ENCODE measurements at regions not wholly inside any gene's neighbourhood (a gene's known extent, or its start where the extent isn't known, plus 50 kb on each side); places are given as distances from the start of the nearest gene placed in this dataset.

DNA sequence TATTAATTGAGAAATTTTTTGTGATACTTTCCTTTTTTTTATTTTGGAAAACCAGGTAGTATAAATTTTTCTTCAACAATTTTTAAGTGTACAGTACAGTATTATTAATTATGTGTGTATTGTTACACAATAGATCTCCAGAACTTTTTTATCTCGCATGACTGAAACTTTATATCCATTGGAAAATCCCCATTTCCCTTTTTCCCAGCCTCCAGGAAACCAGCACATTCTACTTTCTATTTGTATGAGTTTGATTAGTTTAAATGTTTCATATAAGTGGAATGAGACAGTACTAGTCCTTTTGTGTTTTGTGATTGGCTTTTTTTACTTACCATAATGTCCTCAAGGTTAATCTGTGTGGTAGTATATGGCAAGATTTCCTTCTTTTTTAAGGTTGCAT lies 399.5 kb upstream of the ARGLU1 start (continued):
- TF ChIP-seq ZFX (IDR thresholded peaks at IDR 0.05) (no peak), ELF1 (IDR thresholded peaks at IDR 0.05; ENCODE audit: borderline replicate concordance, low read depth) (no peak)

DNA sequence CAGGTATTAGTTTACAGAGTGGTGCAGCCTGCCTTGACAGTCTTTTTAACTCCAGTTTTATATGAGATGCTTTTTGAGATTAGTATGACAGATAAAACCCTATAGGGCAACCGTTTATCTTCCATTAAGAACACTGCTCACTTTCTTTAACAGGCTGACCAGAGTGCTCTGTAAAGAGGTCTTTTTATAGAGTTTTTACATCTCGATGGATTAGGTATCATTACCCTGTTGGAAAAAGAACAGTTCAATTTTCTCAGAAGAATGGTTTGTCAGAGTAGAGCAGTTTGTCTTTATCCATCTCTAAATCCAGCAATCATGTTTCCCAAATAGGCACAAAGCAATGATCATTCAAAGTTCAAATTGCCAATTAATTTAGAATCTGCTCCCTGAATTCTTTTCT lies 395.2 kb upstream of the ARGLU1 start:
- no TSS peak for BruUV-seq (replicated peaks)
- no peak overlapping the region for H3K4me3 ChIP-seq (replicated peaks in 1 of 2; ENCODE audit: low read depth in 1 of 2, low read length in 2 of 2)
- no peak overlapping the region for H3K9ac ChIP-seq (ENCODE audit: low read length)
- H4K20me1 ChIP-seq (ENCODE audit: insufficient read depth): no peaks in the 10 kb centered on the region
- H3K4me2 ChIP-seq (ENCODE audit: low read length): no peak overlapping the region
- H2AFZ ChIP-seq (ENCODE audit: low read depth, low read length, poor library complexity, severe bottlenecking): no peak overlapping the region
- intact Hi-C loops (cut with micrococcal nuclease): no loop called here
- H3K27me3 ChIP-seq (ENCODE audit: insufficient read depth, low read length): no peaks in the 10 kb centered on the region
- no peak for ATAC-seq
- H3K9me2 ChIP-seq (ENCODE audit: insufficient read depth): no peaks in the 10 kb centered on the region
- H3K9me3 ChIP-seq (ENCODE audit: control insufficient read depth in 1 of 2, insufficient read depth in 1 of 2, low read depth in 1 of 2, low read length in 2 of 2): no peaks in the 10 kb centered on the region
- no peak for DNase-seq (ENCODE audit: low read depth, low spot score)
- no peaks in the 10 kb centered on the region for H3K36me3 ChIP-seq (ENCODE audit: control insufficient read depth in 1 of 2, insufficient read depth in 2 of 2, low read length in 2 of 2)
- no peaks in the 10 kb centered on the region for H3K79me2 ChIP-seq (ENCODE audit: insufficient read depth, low read length)
- RAD21 ChIA-PET (ENCODE audit: low non-redundant PET in 1 of 2, low total read pairs in 2 of 2, uncharacterized antibody in 2 of 2, unreplicated experiment in 2 of 2): no interaction called here
- CTCF ChIA-PET: no interaction called here
- POLR2A ChIA-PET: no interaction called here
- H3K27ac ChIP-seq (ENCODE audit: low read depth, low read length): no peak overlapping the region
- H3K4me1 ChIP-seq (ENCODE audit: control insufficient read depth in 1 of 2, insufficient read depth in 2 of 2, low read length in 2 of 2): no peaks in the 10 kb centered on the region
- no peak for TF ChIP-seq EGR1 (IDR thresholded peaks at IDR 0.05; ENCODE audit: low read depth)
- TF ChIP-seq EZH2 (IDR thresholded peaks at IDR 0.05): no peak
- no peak for TF ChIP-seq SIN3A (IDR thresholded peaks at IDR 0.05; ENCODE audit: low read depth)
- TF ChIP-seq CBX3 (IDR thresholded peaks at IDR 0.05; ENCODE audit: low read depth): no peak
- TF ChIP-seq, protein P1, sequence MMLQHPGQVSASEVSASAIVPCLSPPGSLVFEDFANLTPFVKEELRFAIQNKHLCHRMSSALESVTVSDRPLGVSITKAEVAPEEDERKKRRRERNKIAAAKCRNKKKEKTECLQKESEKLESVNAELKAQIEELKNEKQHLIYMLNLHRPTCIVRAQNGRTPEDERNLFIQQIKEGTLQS (IDR thresholded peaks at IDR 0.05): no peak
- TF ChIP-seq ELF1 (IDR thresholded peaks at IDR 0.05; ENCODE audit: borderline replicate concordance, low read depth): no peak
- no peak for TF ChIP-seq JUND (IDR thresholded peaks at IDR 0.05)
- TF ChIP-seq, protein P2, sequence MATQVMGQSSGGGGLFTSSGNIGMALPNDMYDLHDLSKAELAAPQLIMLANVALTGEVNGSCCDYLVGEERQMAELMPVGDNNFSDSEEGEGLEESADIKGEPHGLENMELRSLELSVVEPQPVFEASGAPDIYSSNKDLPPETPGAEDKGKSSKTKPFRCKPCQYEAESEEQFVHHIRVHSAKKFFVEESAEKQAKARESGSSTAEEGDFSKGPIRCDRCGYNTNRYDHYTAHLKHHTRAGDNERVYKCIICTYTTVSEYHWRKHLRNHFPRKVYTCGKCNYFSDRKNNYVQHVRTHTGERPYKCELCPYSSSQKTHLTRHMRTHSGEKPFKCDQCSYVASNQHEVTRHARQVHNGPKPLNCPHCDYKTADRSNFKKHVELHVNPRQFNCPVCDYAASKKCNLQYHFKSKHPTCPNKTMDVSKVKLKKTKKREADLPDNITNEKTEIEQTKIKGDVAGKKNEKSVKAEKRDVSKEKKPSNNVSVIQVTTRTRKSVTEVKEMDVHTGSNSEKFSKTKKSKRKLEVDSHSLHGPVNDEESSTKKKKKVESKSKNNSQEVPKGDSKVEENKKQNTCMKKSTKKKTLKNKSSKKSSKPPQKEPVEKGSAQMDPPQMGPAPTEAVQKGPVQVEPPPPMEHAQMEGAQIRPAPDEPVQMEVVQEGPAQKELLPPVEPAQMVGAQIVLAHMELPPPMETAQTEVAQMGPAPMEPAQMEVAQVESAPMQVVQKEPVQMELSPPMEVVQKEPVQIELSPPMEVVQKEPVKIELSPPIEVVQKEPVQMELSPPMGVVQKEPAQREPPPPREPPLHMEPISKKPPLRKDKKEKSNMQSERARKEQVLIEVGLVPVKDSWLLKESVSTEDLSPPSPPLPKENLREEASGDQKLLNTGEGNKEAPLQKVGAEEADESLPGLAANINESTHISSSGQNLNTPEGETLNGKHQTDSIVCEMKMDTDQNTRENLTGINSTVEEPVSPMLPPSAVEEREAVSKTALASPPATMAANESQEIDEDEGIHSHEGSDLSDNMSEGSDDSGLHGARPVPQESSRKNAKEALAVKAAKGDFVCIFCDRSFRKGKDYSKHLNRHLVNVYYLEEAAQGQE (IDR thresholded peaks at IDR 0.05; ENCODE audit: low read depth): no peak
- TF ChIP-seq, protein P3, sequence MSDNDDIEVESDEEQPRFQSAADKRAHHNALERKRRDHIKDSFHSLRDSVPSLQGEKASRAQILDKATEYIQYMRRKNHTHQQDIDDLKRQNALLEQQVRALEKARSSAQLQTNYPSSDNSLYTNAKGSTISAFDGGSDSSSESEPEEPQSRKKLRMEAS (IDR thresholded peaks at IDR 0.05): no peak
- TF ChIP-seq EZH2phosphoT487 (IDR thresholded peaks at IDR 0.05; ENCODE audit: borderline replicate concordance): no peak
